ENCODE measurements at regions not wholly inside any gene's neighbourhood (a gene's known extent, or its start where the extent isn't known, plus 50 kb on each side); places are given as distances from the start of the nearest gene placed in this dataset.

GRCh38 chr6:139520321-139520768, 145.9 kb upstream of the CITED2 start (continued):
- no peak for TF ChIP-seq CBX2 (IDR thresholded peaks at IDR 0.05; ENCODE audit: insufficient read depth, low read length, poor library complexity, severe bottlenecking)
- 0 out of 2 replicates have a peak, but pooled peaks have one; percentile 31 for TF ChIP-seq ELF1 (tag; IDR thresholded peaks at IDR 0.05)
- TF ChIP-seq HNRNPH1 (optimal IDR thresholded peaks at IDR 0.05; ENCODE audit: low read depth, low read length) = no peak
- TF ChIP-seq MITF (IDR thresholded peaks at IDR 0.05) = no peak
- TF ChIP-seq SMAD4 (CRISPR knock-in tag; conservative IDR thresholded peaks at IDR 0.05) = no peak
- TF ChIP-seq CBFA2T2 (conservative IDR thresholded peaks at IDR 0.05) = no peak
- peak; percentile 67 for TF ChIP-seq CEBPB (tag; IDR thresholded peaks at IDR 0.05)
- peak; percentile 50; the same call in 1 of the 2 replicates for TF ChIP-seq LEF1 (IDR thresholded peaks at IDR 0.05)
- 0 out of 2 replicates have a peak, but pooled peaks have one; percentile 27 for TF ChIP-seq TAF7 (tag; IDR thresholded peaks at IDR 0.05)
- no peak for TF ChIP-seq ZNF518B (CRISPR knock-in tag; IDR thresholded peaks at IDR 0.05)
- TF ChIP-seq CEBPG (CRISPR knock-in tag; IDR thresholded peaks at IDR 0.05) = no peak
- TF ChIP-seq CEBPG (tag; conservative IDR thresholded peaks at IDR 0.05 in 1 of 2, IDR thresholded peaks at IDR 0.05 in 1 of 2) = peak; percentile 58 to 91
- TF ChIP-seq, protein P1, sequence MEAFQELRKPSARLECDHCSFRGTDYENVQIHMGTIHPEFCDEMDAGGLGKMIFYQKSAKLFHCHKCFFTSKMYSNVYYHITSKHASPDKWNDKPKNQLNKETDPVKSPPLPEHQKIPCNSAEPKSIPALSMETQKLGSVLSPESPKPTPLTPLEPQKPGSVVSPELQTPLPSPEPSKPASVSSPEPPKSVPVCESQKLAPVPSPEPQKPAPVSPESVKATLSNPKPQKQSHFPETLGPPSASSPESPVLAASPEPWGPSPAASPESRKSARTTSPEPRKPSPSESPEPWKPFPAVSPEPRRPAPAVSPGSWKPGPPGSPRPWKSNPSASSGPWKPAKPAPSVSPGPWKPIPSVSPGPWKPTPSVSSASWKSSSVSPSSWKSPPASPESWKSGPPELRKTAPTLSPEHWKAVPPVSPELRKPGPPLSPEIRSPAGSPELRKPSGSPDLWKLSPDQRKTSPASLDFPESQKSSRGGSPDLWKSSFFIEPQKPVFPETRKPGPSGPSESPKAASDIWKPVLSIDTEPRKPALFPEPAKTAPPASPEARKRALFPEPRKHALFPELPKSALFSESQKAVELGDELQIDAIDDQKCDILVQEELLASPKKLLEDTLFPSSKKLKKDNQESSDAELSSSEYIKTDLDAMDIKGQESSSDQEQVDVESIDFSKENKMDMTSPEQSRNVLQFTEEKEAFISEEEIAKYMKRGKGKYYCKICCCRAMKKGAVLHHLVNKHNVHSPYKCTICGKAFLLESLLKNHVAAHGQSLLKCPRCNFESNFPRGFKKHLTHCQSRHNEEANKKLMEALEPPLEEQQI (IDR thresholded peaks at IDR 0.05) = 0 out of 2 replicates have a peak, but pooled peaks have one; percentile 44
- peak; percentile 75 to 83; a peak in 3 of 4 replicates for TF ChIP-seq TRIM24 (IDR thresholded peaks at IDR 0.05)
- TF ChIP-seq NR2C2 (CRISPR knock-in tag; IDR thresholded peaks at IDR 0.05) = no peak
- TF ChIP-seq NR2C2 (tag; IDR thresholded peaks at IDR 0.05) = peak; percentile 39; the same call in 1 of the 2 replicates
- TF ChIP-seq MIER1 (IDR thresholded peaks at IDR 0.05; ENCODE audit: low read depth) = no peak
- no peak for TF ChIP-seq KLF16 (IDR thresholded peaks at IDR 0.05)
- TF ChIP-seq, protein P2, sequence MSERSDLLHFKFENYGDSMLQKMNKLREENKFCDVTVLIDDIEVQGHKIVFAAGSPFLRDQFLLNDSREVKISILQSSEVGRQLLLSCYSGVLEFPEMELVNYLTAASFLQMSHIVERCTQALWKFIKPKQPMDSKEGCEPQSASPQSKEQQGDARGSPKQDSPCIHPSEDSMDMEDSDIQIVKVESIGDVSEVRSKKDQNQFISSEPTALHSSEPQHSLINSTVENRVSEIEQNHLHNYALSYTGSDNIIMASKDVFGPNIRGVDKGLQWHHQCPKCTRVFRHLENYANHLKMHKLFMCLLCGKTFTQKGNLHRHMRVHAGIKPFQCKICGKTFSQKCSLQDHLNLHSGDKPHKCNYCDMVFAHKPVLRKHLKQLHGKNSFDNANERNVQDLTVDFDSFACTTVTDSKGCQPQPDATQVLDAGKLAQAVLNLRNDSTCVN (CRISPR knock-in tag; IDR thresholded peaks at IDR 0.05) = no peak
- 0 out of 2 replicates have a peak, but pooled peaks have one; percentile 29 for TF ChIP-seq JUND (IDR thresholded peaks at IDR 0.05; ENCODE audit: borderline replicate concordance, low read depth, low read length)
- TF ChIP-seq JUND (tag; IDR thresholded peaks at IDR 0.05; ENCODE audit: borderline replicate concordance, low read depth, low read length) = peak; percentile 28; the same call in 1 of the 3 replicates
- TF ChIP-seq ZNF232 (CRISPR knock-in tag; IDR thresholded peaks at IDR 0.05) = no peak

All from K562 (cell line).